ENCODE measurements at regions not wholly inside any gene's neighbourhood (a gene's known extent, or its start where the extent isn't known, plus 50 kb on each side); places are given as distances from the start of the nearest gene placed in this dataset.
"Not testable (repeated sequence)": the region's sequence is repeated elsewhere in the genome, so short reads cannot be mapped to it uniquely, and the experiment has no call there.

DNA sequence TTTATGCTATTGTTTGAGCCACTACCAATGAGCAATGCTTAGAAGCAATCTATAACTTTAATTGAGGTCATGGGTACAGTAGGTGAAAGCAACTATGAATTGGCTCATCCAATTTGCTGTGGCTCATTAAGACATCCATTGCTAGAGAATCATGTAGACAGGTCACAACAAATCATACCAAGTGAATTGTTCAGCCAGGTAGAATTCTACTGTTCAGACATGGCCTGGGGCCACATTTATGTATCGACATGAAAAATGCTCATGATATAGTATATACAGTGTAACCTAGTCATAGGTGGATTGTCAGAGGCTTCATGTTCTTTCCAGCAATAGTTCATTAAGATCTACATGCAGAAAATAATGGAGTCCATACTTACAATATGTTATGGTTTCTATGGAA, 633.7 kb upstream of the EYS start:
- no peak for DNase-seq

DNA sequence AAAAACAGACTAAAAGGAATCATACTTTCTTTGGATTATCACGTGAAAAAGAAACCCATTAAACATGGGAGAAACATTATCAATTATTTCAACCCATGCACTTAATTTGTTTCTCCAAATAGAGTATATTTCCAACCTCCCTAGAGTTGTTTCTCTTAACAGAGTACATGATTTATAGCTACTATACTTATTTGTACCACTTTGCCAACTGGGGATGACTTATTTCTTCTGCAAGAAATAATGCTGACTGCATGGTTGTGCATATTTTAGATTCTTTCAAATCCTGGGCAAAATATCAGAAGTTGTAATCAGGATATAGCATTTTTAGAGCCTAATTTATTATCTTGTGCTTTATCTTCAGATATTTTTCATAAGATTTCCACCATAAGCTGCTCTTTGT, 629.1 kb upstream of the EYS start:
- DNase-seq, result no peak

DNA sequence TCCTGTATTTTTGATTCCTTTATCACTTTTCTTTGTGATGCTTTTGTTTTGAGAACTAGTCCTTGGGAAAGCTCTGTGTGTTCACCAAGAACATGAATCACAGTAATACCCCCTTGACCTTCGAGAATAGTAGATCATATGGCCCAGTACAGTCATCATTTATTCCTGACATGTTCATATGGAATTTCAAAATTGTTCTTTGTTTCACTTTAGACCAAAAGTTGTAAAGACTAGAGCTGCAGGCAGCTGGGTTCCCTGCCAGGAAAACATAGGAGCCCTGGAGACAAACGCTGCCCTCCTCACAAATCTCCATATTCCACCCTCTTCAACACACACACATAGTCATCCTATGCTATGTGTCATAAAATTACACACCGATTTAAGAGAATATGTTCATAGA, 621.2 kb upstream of the EYS start:
- no peak for DNase-seq

DNA sequence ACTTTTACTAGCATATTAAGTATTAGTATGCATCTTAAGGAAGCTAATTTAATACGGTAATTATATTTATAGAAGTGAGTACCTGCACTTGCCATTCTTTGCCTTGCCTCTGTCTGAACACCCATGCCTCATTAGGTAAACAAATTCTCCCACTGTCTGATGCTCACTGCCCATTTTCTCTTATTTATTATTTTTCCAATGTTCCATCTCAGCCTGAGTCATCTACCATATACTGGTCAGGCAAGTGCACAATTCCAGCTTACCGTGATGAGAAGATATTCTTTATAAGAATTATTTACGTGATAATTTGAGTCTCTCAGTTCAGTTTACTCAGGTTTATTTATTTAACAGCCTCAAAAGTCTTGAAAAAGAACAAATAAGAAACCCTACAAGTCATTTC, 619.2 kb upstream of the EYS start:
- DNase-seq, result no peak

DNA sequence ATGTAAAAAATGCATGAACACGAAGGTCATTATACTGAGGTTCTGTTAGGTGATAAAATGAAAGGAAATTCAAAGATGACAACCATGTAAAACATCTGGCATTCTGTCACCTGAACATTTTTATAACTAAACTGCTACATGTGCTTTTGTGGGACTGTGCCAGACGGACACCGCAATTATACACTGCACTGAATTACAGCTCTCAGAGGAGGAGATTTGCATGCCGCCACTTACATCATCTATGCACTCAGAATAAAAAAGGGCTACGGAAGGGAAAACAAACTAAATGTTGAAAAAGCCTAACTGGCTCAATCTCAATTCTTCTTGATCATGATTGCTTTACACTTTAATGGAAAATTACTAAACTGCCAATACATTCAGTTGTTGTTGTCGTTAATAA, 614.0 kb upstream of the EYS start:
- no peak for DNase-seq

DNA sequence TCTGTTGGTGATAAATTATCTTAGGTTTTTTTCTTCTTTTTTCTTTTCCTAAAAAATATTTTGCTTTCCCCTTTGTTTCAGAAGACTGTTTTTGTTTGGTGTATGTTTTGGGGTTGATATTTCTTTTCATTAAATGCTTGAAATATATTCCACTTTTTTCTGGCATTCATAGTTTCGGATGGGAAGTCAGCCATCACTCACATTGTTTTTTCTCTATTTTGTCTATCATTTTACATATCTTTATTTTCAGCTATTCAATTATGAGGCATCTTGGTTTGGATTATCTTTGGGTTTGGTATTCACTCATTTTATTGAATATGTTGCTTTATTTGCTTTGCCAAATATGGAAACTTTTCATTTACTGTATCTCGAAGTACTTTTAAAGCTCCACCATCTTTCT, 600.5 kb upstream of the EYS start:
- no peak for DNase-seq

DNA sequence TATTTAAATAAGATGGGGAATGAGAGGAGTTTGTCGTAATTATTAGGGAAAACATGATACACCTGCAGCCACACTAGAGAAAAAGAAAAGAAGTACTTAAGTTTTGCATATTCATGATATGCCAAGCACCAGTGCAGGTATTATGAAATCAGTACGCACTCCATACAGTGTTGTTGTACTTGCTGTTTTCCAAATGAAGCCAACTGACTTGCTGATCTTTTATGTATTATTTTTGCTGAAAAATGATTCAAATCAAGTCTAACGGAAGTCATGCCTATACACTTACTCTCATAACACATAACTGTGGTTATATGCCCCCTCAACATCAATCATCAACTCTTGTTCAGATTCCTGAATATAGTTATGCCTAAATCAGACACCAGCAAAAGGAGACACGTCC, 584.9 kb upstream of the EYS start:
- no peak for DNase-seq

DNA sequence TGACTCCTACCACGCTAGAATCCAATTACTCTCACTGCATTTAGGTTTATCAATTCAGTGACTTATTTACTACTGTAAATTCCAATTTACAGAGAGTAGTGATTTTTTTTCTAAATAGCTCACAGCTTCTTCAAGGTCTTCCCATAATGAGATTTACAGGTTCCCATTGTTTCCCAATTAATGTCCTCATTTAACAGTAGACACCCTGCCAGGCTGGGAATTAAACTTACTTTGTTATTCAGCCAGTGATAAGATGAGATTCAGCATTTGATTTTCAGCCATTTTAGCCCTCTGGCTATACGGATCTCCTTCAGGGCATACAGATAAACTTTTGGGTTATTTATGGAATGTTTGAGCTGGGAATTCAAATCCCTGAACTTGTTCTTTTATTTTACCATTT, 582.9 kb upstream of the EYS start:
- no peak for DNase-seq

DNA sequence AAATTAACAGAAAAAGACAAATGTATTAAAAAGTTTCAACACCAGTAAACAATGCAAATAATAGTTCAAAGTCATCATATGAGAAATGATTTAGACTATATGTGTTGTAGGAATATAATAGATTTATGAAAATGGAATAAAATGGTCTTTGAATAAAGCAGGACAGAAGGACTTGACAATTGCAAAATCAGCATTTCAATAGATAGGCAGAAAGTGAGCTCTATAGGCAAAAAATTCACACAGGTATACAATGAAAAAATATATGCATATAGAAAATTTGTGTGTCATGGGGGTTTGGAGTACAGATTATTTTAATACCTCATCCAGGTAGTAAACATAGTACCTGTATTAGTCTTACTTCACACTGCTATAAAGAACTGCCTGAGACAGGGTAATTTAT, 571.1 kb upstream of the EYS start:
- DNase-seq, result no peak

DNA sequence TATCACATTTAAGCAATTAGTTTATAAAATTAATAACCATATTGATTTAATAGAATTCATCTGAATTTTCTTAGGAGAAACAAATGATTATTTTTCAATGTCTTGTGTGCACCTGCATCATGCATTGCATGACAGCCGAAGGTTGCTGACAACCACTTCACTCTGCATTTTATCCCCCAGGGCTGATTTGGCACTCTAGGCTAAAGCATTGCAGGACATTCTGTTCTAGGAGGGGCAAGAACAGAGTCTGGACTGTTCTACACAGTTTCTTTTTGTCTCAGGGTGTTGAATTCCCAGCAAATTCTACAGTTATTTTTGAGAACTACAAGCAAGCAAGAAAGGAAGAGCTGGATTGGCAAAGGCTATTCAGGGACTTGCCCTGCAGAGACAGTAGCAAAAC, 570.4 kb upstream of the EYS start:
- DNase-seq, result no peak

DNA sequence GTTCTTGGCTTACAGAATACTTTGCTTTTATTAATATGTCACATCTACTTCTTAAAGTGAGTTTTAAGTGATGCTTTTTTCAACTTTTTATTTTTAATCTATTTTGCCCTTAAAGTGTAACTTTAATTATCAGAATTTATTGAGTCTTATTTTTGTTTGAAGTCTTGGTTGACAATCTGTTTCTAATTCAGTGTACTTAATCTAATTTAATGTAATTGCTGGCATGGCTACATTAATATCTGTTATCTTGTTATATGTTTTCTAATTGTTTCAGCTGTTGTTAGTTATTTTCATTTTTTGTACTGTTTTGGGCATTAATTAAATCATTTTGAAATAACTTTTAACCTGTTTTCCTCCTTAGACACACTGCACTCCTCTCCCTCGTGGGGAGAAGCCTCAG, 558.7 kb upstream of the EYS start:
- DNase-seq, result no peak

DNA sequence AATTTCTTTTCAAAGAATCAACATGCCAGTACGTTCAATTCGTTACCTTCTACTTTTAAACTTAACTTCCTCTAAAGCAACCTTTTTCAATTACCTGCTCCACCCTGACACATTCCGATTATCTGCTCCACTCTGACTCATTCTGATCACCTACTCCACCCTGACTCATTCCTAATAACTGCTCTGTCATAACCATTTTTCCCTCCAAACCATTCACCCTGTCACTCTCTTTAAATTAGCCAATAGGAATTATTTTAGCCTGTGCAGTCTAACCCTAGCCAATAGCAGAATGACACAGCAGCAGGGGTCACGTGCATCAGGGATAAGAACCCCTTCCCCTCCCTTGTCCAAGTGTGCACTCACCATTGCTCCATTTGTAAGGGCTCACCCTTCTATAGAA, 557.4 kb upstream of the EYS start:
- DNase-seq, result no peak

DNA sequence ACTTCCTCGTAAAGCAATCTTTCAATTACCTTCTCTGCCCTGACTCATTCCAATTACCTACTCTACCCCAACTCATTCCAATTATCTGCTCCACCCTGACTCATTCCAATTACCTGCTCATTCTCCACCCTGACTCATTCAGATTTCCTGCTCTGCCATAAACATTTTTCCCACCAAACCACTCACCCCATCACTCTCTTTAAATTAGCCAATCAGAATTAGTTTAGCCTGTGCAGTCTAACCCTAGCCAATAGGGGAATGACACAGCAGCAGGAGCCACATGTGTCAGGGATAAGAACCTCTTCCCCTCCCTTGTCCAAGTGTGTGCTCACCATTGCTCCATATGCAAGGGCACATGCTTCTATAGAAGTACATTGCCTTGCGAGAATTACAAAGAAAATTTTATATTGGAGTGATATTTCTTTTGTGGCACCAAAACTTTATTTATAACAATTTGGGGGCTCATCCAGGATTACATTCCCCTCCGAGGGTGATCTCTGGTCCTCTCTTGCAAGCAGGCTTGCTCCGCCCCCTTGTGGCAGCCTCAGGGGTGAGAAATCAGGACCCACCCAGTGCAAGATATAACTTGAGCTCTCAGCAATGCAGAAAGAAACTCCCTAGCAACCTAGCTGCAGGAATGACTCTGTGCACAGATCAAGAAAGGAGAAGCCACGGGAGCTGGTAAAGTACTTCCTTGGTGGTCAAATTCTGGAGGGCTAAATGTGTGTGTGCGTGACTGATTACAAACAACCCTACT, 551.9 kb upstream of the EYS start:
- DNase-seq, result not testable (repeated sequence)

DNA sequence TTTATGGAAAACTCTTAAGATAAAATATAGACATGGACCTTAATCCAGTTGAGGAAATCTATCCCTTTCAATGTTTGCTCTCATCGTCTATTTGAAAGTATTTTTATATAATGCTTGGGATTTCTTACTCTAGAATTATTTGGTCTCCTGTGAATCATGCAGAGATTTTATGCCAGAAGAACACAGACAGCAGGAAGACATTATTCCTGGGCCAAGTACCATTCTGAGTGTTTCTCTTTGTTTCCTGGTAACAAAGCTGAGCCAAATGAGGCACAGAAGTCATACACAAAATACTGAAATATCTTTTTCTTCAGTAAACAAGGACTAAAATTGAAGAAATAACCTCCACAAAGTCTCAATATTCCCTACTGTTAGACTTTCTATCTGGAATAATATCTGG, 538.2 kb upstream of the EYS start:
- no peak for DNase-seq

DNA sequence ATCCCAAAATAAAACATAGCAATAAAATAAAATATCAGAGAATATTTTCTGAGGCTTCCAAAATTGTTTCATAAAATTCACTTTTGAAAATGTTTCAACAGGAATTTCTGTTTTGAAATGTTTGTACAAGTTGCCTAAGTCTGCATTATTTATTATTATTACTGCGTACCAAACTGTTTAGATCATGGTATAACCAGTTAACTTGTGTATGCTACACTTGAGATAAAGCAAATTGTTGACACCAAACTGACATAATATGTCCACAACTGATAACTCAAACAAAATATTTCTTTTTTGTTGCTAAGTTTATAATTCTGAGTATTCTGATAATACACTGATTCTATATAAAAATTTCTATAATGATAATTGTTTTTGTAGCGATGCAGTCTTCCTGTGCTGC, 531.8 kb upstream of the EYS start:
- DNase-seq, result no peak

DNA sequence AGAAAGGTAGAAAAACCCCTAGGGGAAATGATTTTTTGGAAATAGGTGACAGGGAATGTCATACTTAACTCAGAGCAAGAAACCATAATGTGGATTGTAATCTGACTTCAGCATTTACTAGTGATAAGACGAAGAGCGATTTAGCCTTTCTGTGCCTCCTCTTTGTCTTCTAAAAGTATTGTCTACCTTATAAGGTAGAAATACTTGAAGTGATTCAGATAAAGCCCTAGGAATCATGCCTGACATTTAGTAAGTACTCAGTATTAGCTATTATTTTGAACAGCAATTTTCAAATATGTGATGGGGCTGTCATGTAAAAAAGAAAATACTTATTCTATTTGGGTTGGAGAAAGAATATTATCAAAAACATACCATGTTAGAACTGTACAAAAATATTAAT, 525.9 kb upstream of the EYS start:
- no peak for DNase-seq

DNA sequence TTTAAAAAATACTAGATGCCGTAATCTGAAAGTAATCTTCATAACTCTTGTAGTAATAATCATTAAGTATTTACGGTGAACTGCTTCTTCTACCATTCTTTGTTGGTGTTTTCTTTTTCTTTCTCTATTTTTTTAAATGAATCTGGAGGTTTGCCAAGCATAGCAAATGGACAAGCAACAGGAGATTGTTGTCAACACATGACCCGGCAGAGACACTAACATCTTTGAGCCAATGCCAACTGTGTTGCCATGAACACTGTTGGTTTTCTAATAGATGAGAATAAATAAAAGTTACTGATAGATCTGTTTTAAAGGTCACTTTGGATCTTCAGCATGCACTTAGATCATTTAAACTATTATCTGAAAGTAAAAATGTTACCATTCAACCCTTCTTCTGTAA, 523.6 kb upstream of the EYS start:
- DNase-seq, result no peak

DNA sequence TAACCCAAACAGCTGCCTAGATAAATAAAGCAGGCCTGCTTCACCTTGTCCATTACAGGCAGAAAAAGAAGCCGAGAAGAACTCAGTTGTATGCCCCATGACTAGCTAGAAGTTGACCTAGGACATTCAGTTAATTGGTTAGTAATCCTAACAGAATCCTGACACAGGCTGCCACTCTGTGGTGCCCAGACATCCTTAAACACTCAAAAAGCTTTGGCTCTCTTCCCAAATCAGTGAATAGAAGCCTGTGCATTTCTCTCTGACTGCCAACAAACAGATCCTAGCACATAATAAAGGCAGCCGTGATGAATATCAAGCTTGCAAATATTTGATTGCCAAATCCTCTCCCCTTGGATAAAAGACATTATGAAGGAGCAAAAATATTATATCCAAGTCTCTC, 519.1 kb upstream of the EYS start:
- DNase-seq, result no peak

DNA sequence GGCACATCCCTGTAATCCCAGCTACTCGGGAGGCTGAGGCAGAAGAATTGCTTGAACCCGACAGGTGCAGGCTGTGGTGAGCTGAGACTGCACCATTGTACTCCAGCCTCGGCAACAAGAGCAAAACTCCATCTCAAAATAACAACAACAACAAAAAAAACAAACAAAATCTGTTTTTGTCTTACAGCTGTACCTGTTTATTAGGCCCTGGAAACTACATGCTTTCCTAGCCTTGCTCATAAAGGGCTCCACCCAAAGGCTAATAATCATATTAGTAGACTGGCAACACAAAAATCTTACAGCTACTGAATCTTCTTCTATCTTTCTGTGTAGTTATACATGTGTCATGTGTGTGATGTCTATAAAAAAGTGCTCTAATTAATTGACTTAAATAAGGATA, 503.9 kb upstream of the EYS start:
- DNase-seq, result no peak

DNA sequence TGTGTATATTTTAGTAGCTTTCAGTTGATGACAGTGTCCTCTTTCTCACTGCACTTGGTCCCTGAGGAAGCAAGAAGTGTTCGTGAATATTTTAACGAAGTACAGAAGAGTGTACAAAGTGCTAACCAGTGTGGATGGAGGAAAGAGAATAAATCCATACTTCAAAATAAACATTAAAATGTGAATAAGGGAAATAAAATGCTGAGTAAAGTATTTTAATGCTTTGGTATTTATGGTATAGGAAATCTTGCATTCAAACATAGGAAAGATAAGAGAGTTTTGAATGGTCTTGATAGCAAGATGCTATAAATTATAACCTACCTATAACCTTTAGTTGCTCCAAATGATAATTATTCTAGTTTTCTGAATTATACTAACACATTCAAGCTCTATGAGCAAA, 493.4 kb upstream of the EYS start:
- DNase-seq, result no peak

DNA sequence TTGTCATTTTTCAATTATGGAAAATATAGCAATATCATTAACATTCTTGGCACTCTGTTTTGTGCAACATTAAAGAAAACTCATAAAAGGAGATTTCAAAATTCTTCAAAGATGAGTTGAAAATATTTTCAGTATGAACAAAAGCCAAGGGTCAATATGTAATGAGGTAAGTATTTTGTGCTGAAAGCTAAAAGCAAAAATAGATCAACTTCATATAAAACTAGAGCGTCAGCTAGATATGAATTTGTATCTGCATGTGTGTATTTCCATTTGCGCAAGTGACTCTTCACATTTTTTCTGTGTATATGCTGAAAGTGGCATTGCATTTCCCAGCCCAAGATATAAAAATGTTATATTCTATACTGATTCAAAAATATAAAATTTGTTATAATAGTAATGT, 492.1 kb upstream of the EYS start:
- DNase-seq, result no peak

DNA sequence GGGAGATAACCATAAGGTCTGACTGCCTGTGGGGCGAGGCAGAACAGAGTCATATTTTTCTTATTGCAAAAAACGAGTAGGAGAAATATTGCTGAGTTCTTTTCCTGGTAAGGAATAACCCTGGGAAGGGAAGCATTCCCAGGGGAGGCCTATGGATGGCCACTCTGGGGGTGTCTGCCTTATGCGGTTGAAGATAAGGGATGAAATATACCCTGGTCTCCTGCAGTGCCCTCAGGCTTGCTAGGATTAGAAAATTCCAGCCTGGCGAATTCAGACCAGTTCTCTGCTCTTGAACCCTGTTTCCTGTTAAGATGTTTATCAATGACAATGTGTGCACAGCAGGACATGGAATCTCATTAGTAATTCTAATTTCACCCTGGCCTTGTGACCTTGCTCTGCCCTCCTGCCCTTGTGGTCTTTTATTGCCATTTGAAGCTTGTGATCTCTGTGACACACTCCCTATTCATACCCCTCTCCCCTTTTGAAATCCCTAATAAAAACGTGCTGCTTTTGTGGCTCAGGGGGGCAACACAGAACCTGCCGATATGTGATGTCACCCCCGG, 491.1 kb upstream of the EYS start:
- no peak for DNase-seq

DNA sequence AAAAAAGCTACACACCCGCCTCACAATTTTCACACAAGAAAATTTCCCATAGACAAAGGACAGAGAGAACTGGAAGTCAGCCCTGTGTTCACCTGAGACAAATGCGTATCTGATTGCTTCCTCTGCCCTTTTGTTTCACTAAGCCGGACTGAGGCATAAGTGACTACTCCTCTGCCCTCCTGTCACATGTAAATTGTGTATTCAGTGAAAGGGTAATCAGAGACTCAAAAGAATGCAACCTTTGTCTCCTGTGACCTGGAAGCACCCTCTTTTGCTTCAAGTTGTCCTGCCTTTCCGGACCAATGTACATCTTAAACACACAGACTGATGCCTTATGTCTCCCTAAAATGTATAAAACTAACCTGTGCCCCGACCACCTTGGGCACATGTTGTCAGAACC, 483.8 kb upstream of the EYS start:
- DNase-seq, result no peak

DNA sequence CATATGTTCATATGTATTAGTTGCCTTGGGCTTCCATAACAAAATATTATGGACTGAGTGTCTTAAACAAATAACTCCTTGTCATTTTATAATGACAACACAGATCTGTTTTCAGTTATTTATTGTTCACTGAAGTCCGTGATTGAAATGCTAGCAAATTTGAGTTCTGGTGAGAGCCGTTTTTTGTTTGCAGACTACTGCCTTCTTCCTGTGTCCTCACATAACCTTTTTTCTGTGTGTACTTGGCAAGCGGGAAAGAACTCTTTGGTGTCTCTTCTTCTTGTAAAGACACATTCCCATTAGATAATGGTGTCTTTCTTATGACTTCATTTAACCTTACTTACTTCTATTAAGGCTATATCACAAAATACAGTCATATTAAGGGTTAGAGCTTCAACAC, 482.9 kb upstream of the EYS start:
- no peak for DNase-seq

DNA sequence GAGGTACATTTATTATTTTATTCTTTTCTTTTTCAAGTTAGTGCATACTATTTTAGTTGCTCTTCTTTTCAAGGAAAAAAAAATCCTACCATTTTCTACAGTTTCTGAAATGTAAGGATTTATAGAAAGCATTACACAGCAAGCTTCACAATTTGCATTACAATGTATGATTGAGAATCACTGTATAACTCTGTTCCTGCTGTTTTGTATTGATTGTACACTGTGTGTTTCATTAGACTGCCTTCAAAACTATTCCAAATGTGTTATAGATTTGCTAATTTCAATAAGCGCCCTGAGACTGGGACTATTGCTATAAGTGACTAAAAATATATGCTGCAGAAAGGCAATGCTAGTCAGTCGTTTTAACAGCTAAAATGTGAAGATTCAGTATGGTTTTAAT, 479.7 kb upstream of the EYS start:
- no peak for DNase-seq

All from retina (tissue), 1 donor.